ENCODE measurements at regions not wholly inside any gene's neighbourhood (a gene's known extent, or its start where the extent isn't known, plus 50 kb on each side); places are given as distances from the start of the nearest gene placed in this dataset.

DNA sequence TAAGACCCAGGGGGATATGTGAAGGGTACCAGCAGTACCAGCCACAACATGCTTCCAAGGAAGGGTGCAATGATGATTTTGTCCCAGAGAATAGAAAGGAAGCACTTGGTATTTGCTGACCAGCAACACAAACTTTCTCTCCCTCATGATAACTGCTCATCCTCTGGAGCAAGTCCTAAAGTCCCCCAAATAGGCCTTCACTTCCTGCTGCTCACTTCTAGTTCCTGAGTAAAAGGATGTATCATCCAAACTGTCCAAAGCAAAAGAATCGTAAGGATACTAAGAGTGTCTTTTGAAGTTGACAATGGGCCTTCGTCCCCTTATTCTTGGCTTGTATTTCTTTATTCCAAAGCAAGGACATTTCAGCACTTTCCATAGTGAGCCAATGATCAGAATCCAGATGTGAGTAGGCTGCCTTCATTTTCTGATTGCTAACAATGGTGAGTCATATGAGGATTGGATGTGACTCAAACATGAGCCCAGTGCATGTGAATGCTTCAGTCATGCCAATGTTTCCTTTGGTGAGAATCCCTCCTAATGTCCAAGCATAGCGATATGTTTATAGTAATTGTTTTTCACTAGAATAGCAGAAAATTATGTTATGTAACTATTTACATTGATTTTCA, 243.4 kb upstream of the POU2AF2 start:
- TF ChIP-seq, protein P1, sequence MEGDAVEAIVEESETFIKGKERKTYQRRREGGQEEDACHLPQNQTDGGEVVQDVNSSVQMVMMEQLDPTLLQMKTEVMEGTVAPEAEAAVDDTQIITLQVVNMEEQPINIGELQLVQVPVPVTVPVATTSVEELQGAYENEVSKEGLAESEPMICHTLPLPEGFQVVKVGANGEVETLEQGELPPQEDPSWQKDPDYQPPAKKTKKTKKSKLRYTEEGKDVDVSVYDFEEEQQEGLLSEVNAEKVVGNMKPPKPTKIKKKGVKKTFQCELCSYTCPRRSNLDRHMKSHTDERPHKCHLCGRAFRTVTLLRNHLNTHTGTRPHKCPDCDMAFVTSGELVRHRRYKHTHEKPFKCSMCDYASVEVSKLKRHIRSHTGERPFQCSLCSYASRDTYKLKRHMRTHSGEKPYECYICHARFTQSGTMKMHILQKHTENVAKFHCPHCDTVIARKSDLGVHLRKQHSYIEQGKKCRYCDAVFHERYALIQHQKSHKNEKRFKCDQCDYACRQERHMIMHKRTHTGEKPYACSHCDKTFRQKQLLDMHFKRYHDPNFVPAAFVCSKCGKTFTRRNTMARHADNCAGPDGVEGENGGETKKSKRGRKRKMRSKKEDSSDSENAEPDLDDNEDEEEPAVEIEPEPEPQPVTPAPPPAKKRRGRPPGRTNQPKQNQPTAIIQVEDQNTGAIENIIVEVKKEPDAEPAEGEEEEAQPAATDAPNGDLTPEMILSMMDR (IDR thresholded peaks at IDR 0.05; ENCODE audit: low read depth, low read length, missing control alignments): no peak
- in situ Hi-C loops (cut with HindIII; ENCODE audit: low sequenced_read_pairs): loop anchor here (5.0 kb wide), 1 partner anchor 95 kb away; no protein-coding TSS in a partner anchor
- DNase-seq (ENCODE audit: low read depth): peak; percentile 76
- H3K4me3 ChIP-seq (ENCODE audit: low read depth, low read length): no peak overlapping the region

DNA sequence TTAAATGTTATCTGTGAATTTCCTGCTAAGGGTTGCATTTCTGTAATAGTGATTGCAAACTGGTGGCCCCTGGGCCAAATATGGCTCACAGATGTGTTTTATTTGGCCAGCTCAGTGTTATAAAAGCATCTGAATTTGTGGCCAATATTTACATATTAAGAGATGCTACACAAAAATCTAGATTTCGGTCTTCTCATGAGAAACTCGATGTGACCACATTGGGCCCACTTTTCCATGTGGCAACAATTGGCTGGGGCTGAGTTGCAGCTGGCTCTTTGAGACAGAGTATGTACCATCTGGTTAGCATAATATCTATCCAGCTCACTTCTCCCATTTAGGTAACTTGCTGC, 244.5 kb upstream of the POU2AF2 start:
- TF ChIP-seq, protein P1 (IDR thresholded peaks at IDR 0.05; ENCODE audit: low read depth, low read length, missing control alignments): no peak

DNA sequence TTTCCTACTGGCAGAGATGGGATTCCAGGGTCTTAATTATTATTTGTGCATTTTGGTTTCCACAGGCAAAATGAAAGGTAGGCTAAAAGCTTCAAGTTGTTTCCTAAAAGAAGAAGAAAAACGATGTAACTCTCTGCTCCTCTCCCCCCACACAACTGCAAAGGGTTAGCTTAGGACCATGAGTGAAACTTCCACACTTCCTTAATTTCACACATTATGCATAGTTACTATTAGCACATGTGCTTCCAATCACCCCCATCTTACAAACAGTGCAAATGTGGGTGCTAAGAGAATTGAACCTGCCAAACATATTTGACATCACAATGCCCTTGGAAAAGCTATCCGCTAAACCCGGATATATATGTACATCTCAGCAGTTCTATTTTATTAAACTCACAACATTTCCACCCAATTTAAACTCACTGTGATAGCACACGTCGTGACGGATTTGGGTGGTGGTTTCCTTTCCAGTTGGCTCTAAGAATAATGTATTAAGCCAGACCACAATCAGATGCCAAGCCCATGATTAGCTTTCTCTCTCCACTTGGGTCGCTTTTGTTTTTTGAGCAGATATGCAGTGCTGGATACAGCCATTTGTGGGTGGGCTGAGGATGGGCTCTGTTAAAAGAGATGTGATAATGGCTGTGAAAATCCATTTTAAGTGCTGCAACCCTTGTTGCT, 245.0 kb upstream of the POU2AF2 start:
- DNase-seq (ENCODE audit: low read depth): peak; percentile 49
- in situ Hi-C loops (cut with HindIII; ENCODE audit: low sequenced_read_pairs): loop anchor here (5.0 kb wide), 1 partner anchor 93 kb away; no protein-coding TSS in a partner anchor
- TF ChIP-seq, protein P1 (IDR thresholded peaks at IDR 0.05; ENCODE audit: low read depth, low read length, missing control alignments): no peak
- no peak overlapping the region for H3K4me3 ChIP-seq (ENCODE audit: low read depth, low read length)

More for the DNA sequence above, 244.5 kb upstream of the POU2AF2 start:
- in situ Hi-C loops (cut with HindIII; ENCODE audit: low sequenced_read_pairs): loop anchor here (5.0 kb wide), 1 partner anchor 94 kb away; no protein-coding TSS in a partner anchor
- no peak overlapping the region for H3K4me3 ChIP-seq (ENCODE audit: low read depth, low read length)
- DNase-seq (ENCODE audit: low read depth): no peak

DNA sequence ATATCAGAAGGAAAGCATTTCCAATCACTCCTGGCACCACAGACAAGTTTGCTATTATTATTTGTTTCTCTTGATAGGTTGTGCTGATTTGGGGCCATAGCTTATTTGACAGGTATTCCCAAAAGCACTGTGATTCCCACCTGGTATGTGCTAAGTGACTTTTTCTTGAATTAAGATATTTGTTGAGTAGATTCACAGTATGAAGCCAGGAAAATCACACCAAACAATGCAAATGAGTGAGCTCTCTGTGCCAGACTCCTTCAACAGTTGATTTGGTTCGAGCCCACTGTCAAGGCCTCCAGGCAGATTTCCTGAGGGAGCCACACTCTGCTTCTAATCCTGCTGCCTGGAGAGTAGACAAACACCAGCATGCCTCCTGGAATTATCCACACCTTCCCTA, 253.0 kb upstream of the POU2AF2 start:
- TF ChIP-seq, protein P1 (IDR thresholded peaks at IDR 0.05; ENCODE audit: low read depth, low read length, missing control alignments): no peak
- in situ Hi-C loops (cut with HindIII; ENCODE audit: low sequenced_read_pairs): no loop called here
- no peak for DNase-seq (ENCODE audit: low read depth)
- H3K4me3 ChIP-seq (ENCODE audit: low read depth, low read length): no peak overlapping the region

DNA sequence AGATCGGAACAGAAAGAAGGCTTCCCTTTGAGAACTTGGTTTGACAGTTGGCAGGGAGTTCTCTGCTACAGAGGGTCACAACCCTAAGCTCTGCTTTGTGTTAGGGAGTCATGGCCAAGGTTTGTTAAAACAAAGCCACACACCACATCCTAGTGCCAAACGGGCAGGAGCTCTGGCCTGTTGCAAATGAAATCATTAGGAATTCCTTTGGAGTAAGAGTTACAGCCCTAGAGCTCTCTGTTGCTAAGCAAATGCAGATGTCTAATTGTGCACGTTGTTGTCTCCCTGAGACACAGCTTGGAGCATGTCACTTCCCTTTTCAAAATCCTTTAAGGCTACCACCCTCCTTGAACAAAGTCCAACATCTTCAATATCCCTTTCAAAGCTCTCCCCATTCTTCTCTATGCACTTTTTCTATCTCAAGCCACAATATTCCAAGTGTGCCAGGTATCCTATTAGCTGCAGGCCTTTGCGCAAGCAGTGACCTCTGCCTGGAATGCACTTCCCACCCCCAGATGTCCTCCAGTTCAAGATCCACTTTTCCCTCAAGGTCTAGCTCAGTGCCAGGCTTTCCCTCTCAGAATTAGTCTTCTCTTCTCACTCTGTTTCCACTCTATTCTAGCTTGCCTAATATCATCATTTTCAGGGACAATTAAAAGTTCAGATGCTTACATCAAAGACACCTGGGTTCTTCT, 253.7 kb upstream of the POU2AF2 start:
- TF ChIP-seq, protein P1 (IDR thresholded peaks at IDR 0.05; ENCODE audit: low read depth, low read length, missing control alignments): no peak
- H3K4me3 ChIP-seq (ENCODE audit: low read depth, low read length): no peak overlapping the region
- in situ Hi-C loops (cut with HindIII; ENCODE audit: low sequenced_read_pairs): no loop called here
- peak; percentile 53 for DNase-seq (ENCODE audit: low read depth)

DNA sequence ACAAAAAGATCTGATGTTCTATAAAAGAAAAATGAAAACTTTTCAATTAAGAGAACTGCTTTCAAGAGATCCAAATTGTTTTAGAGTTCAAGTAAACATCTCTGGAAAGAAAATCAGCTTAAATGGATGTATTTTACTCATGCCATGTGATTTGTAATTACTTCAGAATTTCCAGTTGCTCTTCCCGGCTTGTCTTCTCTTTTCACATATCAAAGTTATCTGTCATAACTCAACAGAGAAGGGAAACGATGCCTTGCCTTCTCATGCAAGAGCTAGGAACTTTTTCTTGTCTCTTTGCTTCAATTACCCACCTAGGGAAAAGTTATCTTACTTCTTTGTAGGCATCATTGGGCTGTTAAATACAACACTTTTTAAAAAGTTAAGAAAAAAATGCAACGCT, 255.2 kb upstream of the POU2AF2 start:
- no peak overlapping the region for H3K4me3 ChIP-seq (ENCODE audit: low read depth, low read length)
- in situ Hi-C loops (cut with HindIII; ENCODE audit: low sequenced_read_pairs): no loop called here
- TF ChIP-seq, protein P1 (IDR thresholded peaks at IDR 0.05; ENCODE audit: low read depth, low read length, missing control alignments): no peak
- DNase-seq (ENCODE audit: low read depth): no peak
